Peyer's patch (tissue), 4 donors: ENCODE measurements at regions not wholly inside any gene's neighbourhood (a gene's known extent, or its start where the extent isn't known, plus 50 kb on each side); places are given as distances from the start of the nearest gene placed in this dataset.

Experiments
- CTCF ChIP-seq, 6 experiments: fragments of 450-650 bp in 4 of 6; fragments of 200-600 bp in 2 of 6; sonication (generic) in 1 of 6; IDR thresholded peaks; one replicate each; pipeline ENCODE4 v1.5.1; 2017 to 2019; ENCODE audit warnings: antibody characterized with exemption in 6 of 6, mild to moderate bottlenecking in 3 of 6, moderate library complexity in 1 of 6
- POLR2A ChIP-seq, 2 donors: fragments of 450-650 bp; IDR thresholded peaks; one replicate each; pipeline ENCODE4 v1.5.1; 2017; ENCODE audit warnings: antibody characterized with exemption in 2 of 2, mild to moderate bottlenecking in 2 of 2, moderate library complexity in 2 of 2

GRCh38 chr9:96107436-96107835, 194.5 kb downstream of the HSD17B3 start:
- TF ChIP-seq CTCF (IDR thresholded peaks at IDR 0.05) (no peak), POLR2A (IDR thresholded peaks at IDR 0.05) (no peak)
